ENCODE measurements at regions not wholly inside any gene's neighbourhood (a gene's known extent, or its start where the extent isn't known, plus 50 kb on each side); places are given as distances from the start of the nearest gene placed in this dataset.

- no peak for DNase-seq
- intact Hi-C loops (cut with micrococcal nuclease) = no loop called here
- H3K27ac Mint-ChIP-seq = no peak overlapping the region
- no peak overlapping the region for H3K4me3 Mint-ChIP-seq
- no peaks in the 10 kb centered on the region for H3K36me3 Mint-ChIP-seq (ENCODE audit: low read depth)
- POLR2A ChIA-PET = no interaction called here
- TF ChIP-seq CTCF (IDR thresholded peaks at IDR 0.05) = no peak
- CTCF ChIA-PET = no interaction called here
- no peak for ATAC-seq (ENCODE audit: low read depth)
- no peaks in the 10 kb centered on the region for H3K9me3 Mint-ChIP-seq
- no peaks in the 10 kb centered on the region for H3K27me3 Mint-ChIP-seq
- no peaks in the 10 kb centered on the region for H3K4me1 Mint-ChIP-seq
These were observed 164.8 kb downstream of the C11orf87 start for GRCh38 chr11:109586789-109587188.

- Mint-ChIP-seq H3K36me3 (ENCODE audit: low read depth) (no peaks in the 10 kb centered on the region), H3K9me3 (no peaks in the 10 kb centered on the region), H3K4me1 (no peaks in the 10 kb centered on the region), H3K27me3 (no peaks in the 10 kb centered on the region), H3K4me3 (no peak overlapping the region), H3K27ac (no peak overlapping the region)
- no peak for TF ChIP-seq CTCF (IDR thresholded peaks at IDR 0.05)
- CTCF ChIA-PET = no interaction called here
- ATAC-seq (ENCODE audit: low read depth) = no peak
- DNase-seq = no peak
- POLR2A ChIA-PET = no interaction called here
- intact Hi-C loops (cut with micrococcal nuclease) = no loop called here
These were observed 168.8 kb downstream of the C11orf87 start for GRCh38 chr11:109590782-109591181.

GRCh38 chr11:109597336-109597735, 175.3 kb downstream of the C11orf87 start:
- ChIA-PET CTCF (no interaction called here), POLR2A (no interaction called here)
- no peak overlapping the region for H3K4me3 Mint-ChIP-seq
- intact Hi-C loops (cut with micrococcal nuclease) = no loop called here
- no peaks in the 10 kb centered on the region for H3K9me3 Mint-ChIP-seq
- ATAC-seq (ENCODE audit: low read depth) = no peak
- H3K36me3 Mint-ChIP-seq (ENCODE audit: low read depth) = no peaks in the 10 kb centered on the region
- DNase-seq = no peak
- no peak for TF ChIP-seq CTCF (IDR thresholded peaks at IDR 0.05)
- no peak overlapping the region for H3K27ac Mint-ChIP-seq
- no peaks in the 10 kb centered on the region for H3K4me1 Mint-ChIP-seq
- no peaks in the 10 kb centered on the region for H3K27me3 Mint-ChIP-seq

DNA sequence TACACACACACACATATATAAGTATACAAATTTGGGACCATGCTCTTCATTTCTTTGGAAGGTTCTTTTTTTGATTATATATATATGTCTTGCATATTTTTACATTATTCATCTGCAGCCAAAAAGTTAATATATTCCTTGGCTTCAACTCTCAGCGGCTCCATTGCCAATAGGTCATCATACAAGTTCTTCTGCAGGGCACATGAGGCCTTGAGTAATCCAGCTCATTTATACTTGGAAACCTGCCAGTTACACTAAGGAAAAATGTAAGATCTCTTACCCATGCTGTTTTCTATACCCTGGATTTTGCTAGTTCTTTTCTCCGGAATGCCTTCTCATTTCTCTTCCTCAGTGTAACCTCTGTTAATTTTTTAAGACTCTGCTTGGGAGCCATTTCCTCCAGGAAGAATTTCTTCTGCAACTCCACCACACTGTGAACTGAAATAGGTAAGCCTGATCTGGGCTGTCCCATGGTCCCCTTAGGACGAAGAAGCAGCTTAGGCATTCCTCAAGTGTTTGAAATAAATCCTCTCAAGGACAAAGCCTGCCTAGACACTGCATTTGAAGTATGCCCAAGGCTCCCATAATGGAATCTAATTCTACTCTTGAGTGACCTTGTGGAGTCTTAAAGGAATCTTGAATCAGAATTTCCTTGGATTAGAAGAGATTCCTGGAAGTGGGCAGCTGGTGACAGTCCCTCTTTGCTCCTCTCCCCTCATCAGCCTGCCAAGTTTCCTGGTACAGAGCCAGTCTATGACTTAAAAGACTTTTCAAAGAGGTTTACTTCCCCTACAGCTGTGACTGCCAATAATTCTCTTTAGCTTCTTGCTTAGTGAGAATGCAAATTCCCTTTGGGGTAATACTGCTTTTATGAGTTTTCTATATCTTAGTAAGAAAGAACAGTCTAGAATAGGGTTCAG, 182.8 kb downstream of the C11orf87 start:
- no peak overlapping the region for H3K27ac Mint-ChIP-seq
- H3K4me3 Mint-ChIP-seq = no peak overlapping the region
- intact Hi-C loops (cut with micrococcal nuclease) = no loop called here
- no peaks in the 10 kb centered on the region for H3K27me3 Mint-ChIP-seq
- ATAC-seq (ENCODE audit: low read depth) (no peak), DNase-seq (no peak)
- TF ChIP-seq CTCF (IDR thresholded peaks at IDR 0.05) = no peak
- no peaks in the 10 kb centered on the region for H3K4me1 Mint-ChIP-seq
- no peaks in the 10 kb centered on the region for H3K36me3 Mint-ChIP-seq (ENCODE audit: low read depth)
- ChIA-PET CTCF (no interaction called here), POLR2A (no interaction called here)
- no peaks in the 10 kb centered on the region for H3K9me3 Mint-ChIP-seq

DNA sequence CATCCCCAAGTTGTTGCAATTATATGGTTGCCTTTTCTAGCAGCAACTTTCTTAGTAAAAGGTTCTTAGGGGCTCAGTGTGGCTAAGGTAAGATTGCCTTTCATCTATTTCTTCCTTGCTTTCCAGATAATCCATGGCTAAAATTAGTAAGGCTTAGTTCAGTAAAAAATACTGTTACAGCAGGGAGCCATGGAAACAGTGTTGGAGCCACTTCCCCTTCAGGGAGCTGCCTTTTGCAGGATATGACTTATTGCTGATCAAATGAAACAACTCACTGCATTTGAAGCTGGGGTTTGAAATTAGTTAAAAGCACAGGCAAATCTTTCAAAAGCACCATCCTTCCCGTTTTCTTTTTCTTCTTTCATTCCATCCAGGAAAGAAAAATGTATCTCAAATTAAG, 184.3 kb downstream of the C11orf87 start:
- no peak for TF ChIP-seq CTCF (IDR thresholded peaks at IDR 0.05)
- H3K4me1 Mint-ChIP-seq = no peaks in the 10 kb centered on the region
- no peak overlapping the region for H3K27ac Mint-ChIP-seq
- no peak overlapping the region for H3K4me3 Mint-ChIP-seq
- intact Hi-C loops (cut with micrococcal nuclease) = no loop called here
- DNase-seq (no peak), ATAC-seq (ENCODE audit: low read depth) (no peak)
- H3K36me3 Mint-ChIP-seq (ENCODE audit: low read depth) = no peaks in the 10 kb centered on the region
- ChIA-PET POLR2A (no interaction called here), CTCF (no interaction called here)
- no peaks in the 10 kb centered on the region for H3K27me3 Mint-ChIP-seq
- H3K9me3 Mint-ChIP-seq = no peaks in the 10 kb centered on the region
